WTC11 (cell line): ENCODE measurements at regions not wholly inside any gene's neighbourhood (a gene's known extent, or its start where the extent isn't known, plus 50 kb on each side); places are given as distances from the start of the nearest gene placed in this dataset.

Experiments
- ATAC-seq: fragments of 200-7000 bp; cut with Tn5 transposase; 2 replicates; pipeline ENCODE4 v1.10.0; 2021; ENCODE audit warnings: mild to moderate bottlenecking, moderate library complexity
- CTCF ChIA-PET: fragments of 300-600 bp; sonication (Branson Sonifier 250); formaldehyde crosslinking; loops from one replicate; lab custom pipeline; 2021; ENCODE audit warnings: antibody characterized with exemption; lab: Charles Lee
- POLR2A ChIA-PET: fragments of 350-600 bp; sonication (Branson Sonifier 250); formaldehyde crosslinking; loops from one replicate; lab custom pipeline; 2021; ENCODE audit warnings: antibody characterized with exemption; lab: Charles Lee
- DNase-seq: peaks from one replicate; pipeline ENCODE4 v3.0.0; 2021; ENCODE audit warnings: low spot score
- H3K27ac Mint-ChIP-seq: 2 replicates; pipeline ENCODE4 v1.8.0; 2021; ENCODE audit warnings: mixed read lengths
- H3K27me3 Mint-ChIP-seq: 2 replicates; pipeline ENCODE4 v1.8.0; 2021; ENCODE audit warnings: low read depth, mild to moderate bottlenecking, moderate library complexity, mixed read lengths
- H3K36me3 Mint-ChIP-seq: 2 replicates; pipeline ENCODE4 v1.8.0; 2021; ENCODE audit warnings: mixed read lengths
- H3K4me1 Mint-ChIP-seq: 2 replicates; pipeline ENCODE4 v1.8.0; 2022; ENCODE audit warnings: mixed read lengths
- H3K4me3 Mint-ChIP-seq: 2 replicates; pipeline ENCODE4 v1.8.0; 2021; ENCODE audit warnings: mild to moderate bottlenecking, moderate library complexity, mixed read lengths
- H3K9me3 Mint-ChIP-seq: 2 replicates; pipeline ENCODE4 v1.8.0; 2021; ENCODE audit warnings: mixed read lengths
- ATF1 ChIP-seq: sonication (generic); formaldehyde crosslinking; IDR thresholded peaks from 2 replicates; pipeline ENCODE4 v1.8.1; 2023; ENCODE audit warnings: mild to moderate bottlenecking, moderate library complexity, missing genetic modification reagents
- E2F5 ChIP-seq: sonication (generic); formaldehyde crosslinking; IDR thresholded peaks from 2 replicates; pipeline ENCODE4 v1.8.1; 2022; ENCODE audit warnings: mild to moderate bottlenecking, moderate library complexity, missing genetic modification reagents
- ETV6 ChIP-seq: sonication (generic); formaldehyde crosslinking; IDR thresholded peaks from 2 replicates; pipeline ENCODE4 v1.8.1; 2022; ENCODE audit warnings: mild to moderate bottlenecking, missing genetic modification reagents
- FOXJ3 ChIP-seq: sonication (generic); formaldehyde crosslinking; IDR thresholded peaks from 2 replicates; pipeline ENCODE4 v1.9.0; 2021; ENCODE audit warnings: missing genetic modification reagents, mild to moderate bottlenecking, borderline replicate concordance
- GTF2I ChIP-seq: fragments of 250-450 bp; sonication (Bioruptor Pico); conservative IDR thresholded peaks from 2 replicates; pipeline ENCODE4 v1.4.0; 2021; ENCODE audit warnings: mild to moderate bottlenecking
- JAZF1 ChIP-seq: fragments of 250-450 bp; sonication (Bioruptor Pico); IDR thresholded peaks from 2 replicates; pipeline ENCODE4 v1.9.0; 2021; ENCODE audit warnings: moderate library complexity, mild to moderate bottlenecking, inconsistent platforms
- NR1H2 ChIP-seq: sonication (generic); formaldehyde crosslinking; IDR thresholded peaks from 2 replicates; pipeline ENCODE4 v1.9.0; 2021; ENCODE audit warnings: mild to moderate bottlenecking, moderate library complexity, missing genetic modification reagents
- RELA ChIP-seq: sonication (generic); formaldehyde crosslinking; IDR thresholded peaks from 2 replicates; pipeline ENCODE4 v1.8.1; 2022; ENCODE audit warnings: missing genetic modification reagents, mild to moderate bottlenecking, borderline replicate concordance
- SMAD3 ChIP-seq: sonication (generic); formaldehyde crosslinking; IDR thresholded peaks from 2 replicates; pipeline ENCODE4 v1.8.0; 2022; ENCODE audit warnings: missing genetic modification reagents, mild to moderate bottlenecking, borderline replicate concordance
- TCF7 ChIP-seq: sonication (generic); formaldehyde crosslinking; IDR thresholded peaks from 2 replicates; pipeline ENCODE4 v1.8.0; 2022; ENCODE audit warnings: mild to moderate bottlenecking, low read depth, missing genetic modification reagents, moderate library complexity
- TEAD4 ChIP-seq: sonication (generic); formaldehyde crosslinking; IDR thresholded peaks from 2 replicates; pipeline ENCODE4 v1.8.0; 2022; ENCODE audit warnings: mild to moderate bottlenecking, missing genetic modification reagents
- ZNF416 ChIP-seq: fragments of 250-450 bp; sonication (Bioruptor Pico); IDR thresholded peaks from 2 replicates; pipeline ENCODE4 v1.9.0; 2021; ENCODE audit warnings: mild to moderate bottlenecking, inconsistent platforms
- TF ChIP-seq, protein P1 (sequence below): sonication (generic); formaldehyde crosslinking; IDR thresholded peaks from 2 replicates; pipeline ENCODE4 v1.8.1; 2023; ENCODE audit warnings: mild to moderate bottlenecking, missing genetic modification reagents, borderline replicate concordance
- TF ChIP-seq, protein P2 (sequence below): sonication (generic); formaldehyde crosslinking; IDR thresholded peaks from 2 replicates; pipeline ENCODE4 v1.8.1; 2023; ENCODE audit warnings: mild to moderate bottlenecking, missing genetic modification reagents
- TF ChIP-seq, protein P3 (sequence below): sonication (generic); formaldehyde crosslinking; IDR thresholded peaks from 2 replicates; pipeline ENCODE4 v1.8.1; 2022; ENCODE audit warnings: missing genetic modification reagents, borderline replicate concordance
- TF ChIP-seq, protein P4 (sequence below): sonication (generic); formaldehyde crosslinking; IDR thresholded peaks from 2 replicates; pipeline ENCODE4 v1.8.0; 2022; ENCODE audit warnings: mild to moderate bottlenecking, missing genetic modification reagents
- TF ChIP-seq, protein P5 (sequence below): sonication (generic); formaldehyde crosslinking; IDR thresholded peaks from 2 replicates; pipeline ENCODE4 v1.8.1; 2023; ENCODE audit warnings: mild to moderate bottlenecking, missing genetic modification reagents, moderate library complexity

GRCh38 chr4:178681871-178682270 is 1239.6 kb upstream of the AGA start (continued):
- TF ChIP-seq, protein P1, sequence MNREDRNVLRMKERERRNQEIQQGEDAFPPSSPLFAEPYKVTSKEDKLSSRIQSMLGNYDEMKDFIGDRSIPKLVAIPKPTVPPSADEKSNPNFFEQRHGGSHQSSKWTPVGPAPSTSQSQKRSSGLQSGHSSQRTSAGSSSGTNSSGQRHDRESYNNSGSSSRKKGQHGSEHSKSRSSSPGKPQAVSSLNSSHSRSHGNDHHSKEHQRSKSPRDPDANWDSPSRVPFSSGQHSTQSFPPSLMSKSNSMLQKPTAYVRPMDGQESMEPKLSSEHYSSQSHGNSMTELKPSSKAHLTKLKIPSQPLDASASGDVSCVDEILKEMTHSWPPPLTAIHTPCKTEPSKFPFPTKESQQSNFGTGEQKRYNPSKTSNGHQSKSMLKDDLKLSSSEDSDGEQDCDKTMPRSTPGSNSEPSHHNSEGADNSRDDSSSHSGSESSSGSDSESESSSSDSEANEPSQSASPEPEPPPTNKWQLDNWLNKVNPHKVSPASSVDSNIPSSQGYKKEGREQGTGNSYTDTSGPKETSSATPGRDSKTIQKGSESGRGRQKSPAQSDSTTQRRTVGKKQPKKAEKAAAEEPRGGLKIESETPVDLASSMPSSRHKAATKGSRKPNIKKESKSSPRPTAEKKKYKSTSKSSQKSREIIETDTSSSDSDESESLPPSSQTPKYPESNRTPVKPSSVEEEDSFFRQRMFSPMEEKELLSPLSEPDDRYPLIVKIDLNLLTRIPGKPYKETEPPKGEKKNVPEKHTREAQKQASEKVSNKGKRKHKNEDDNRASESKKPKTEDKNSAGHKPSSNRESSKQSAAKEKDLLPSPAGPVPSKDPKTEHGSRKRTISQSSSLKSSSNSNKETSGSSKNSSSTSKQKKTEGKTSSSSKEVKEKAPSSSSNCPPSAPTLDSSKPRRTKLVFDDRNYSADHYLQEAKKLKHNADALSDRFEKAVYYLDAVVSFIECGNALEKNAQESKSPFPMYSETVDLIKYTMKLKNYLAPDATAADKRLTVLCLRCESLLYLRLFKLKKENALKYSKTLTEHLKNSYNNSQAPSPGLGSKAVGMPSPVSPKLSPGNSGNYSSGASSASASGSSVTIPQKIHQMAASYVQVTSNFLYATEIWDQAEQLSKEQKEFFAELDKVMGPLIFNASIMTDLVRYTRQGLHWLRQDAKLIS: no peak

DNA sequence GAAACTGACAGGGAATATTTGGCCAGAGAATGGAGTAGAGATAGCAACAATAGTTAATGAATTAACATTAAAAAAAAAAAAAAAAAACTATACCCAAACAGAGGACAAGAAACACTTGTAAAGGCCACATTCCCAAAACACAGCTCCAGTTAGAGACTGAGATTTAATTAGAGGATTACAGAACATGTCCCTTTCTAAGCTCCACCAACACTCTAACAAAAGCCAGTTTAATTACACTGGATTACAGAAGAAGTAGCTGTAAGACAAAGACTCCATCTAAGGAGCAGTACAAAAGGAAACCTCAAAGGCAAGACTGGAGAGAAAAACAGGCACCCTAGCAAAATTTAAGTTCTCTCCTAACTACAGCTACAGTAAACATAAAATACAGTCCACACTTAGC is 1247.7 kb upstream of the AGA start:
- DNase-seq: no peak
- Mint-ChIP-seq H3K4me3 (no peak overlapping the region), H3K4me1 (peaks cover 5% of the 10 kb centered on the region; the same call in 1 of the 2 replicates), H3K36me3 (no peaks in the 10 kb centered on the region), H3K9me3 (no peaks in the 10 kb centered on the region), H3K27me3 (no peaks in the 10 kb centered on the region)
- CTCF ChIA-PET: interaction anchor here (0.6 kb wide), 1 partner anchor 31 kb away, joined by 3 read pairs; no protein-coding TSS in a partner anchor
- POLR2A ChIA-PET: no interaction called here
- no peak for TF ChIP-seq JAZF1 (CRISPR knock-in tag)
- TF ChIP-seq, protein P2, sequence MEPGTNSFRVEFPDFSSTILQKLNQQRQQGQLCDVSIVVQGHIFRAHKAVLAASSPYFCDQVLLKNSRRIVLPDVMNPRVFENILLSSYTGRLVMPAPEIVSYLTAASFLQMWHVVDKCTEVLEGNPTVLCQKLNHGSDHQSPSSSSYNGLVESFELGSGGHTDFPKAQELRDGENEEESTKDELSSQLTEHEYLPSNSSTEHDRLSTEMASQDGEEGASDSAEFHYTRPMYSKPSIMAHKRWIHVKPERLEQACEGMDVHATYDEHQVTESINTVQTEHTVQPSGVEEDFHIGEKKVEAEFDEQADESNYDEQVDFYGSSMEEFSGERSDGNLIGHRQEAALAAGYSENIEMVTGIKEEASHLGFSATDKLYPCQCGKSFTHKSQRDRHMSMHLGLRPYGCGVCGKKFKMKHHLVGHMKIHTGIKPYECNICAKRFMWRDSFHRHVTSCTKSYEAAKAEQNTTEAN (CRISPR knock-in tag): no peak
- TF ChIP-seq RELA (CRISPR knock-in tag): no peak
- no peak for TF ChIP-seq TCF7 (CRISPR knock-in tag)
- TF ChIP-seq SMAD3 (CRISPR knock-in tag): no peak
- TF ChIP-seq FOXJ3 (CRISPR knock-in tag): no peak
- TF ChIP-seq E2F5: no peak
- TF ChIP-seq, all 79 proteins: peak for 0
- ATAC-seq: no peak
- no peak overlapping the region for H3K27ac Mint-ChIP-seq

- POLR2A ChIA-PET: no interaction called here
- no peaks in the 10 kb centered on the region for H3K36me3 Mint-ChIP-seq
- no peaks in the 10 kb centered on the region for H3K27me3 Mint-ChIP-seq
- CTCF ChIA-PET: no interaction called here
- no peak overlapping the region for H3K4me3 Mint-ChIP-seq
- no peak for ATAC-seq
- no peak for DNase-seq
- peaks cover 6% of the 10 kb centered on the region; the same call in 1 of the 2 replicates for H3K9me3 Mint-ChIP-seq
- peaks cover 5% of the 10 kb centered on the region; the same call in 1 of the 2 replicates for H3K4me1 Mint-ChIP-seq
- TF ChIP-seq, protein P3, sequence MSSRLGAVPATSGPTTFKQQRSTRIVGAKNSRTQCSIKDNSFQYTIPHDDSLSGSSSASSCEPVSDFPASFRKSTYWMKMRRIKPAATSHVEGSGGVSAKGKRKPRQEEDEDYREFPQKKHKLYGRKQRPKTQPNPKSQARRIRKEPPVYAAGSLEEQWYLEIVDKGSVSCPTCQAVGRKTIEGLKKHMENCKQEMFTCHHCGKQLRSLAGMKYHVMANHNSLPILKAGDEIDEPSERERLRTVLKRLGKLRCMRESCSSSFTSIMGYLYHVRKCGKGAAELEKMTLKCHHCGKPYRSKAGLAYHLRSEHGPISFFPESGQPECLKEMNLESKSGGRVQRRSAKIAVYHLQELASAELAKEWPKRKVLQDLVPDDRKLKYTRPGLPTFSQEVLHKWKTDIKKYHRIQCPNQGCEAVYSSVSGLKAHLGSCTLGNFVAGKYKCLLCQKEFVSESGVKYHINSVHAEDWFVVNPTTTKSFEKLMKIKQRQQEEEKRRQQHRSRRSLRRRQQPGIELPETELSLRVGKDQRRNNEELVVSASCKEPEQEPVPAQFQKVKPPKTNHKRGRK: no peak
- TF ChIP-seq ATF1: no peak
- TF ChIP-seq, protein P4, sequence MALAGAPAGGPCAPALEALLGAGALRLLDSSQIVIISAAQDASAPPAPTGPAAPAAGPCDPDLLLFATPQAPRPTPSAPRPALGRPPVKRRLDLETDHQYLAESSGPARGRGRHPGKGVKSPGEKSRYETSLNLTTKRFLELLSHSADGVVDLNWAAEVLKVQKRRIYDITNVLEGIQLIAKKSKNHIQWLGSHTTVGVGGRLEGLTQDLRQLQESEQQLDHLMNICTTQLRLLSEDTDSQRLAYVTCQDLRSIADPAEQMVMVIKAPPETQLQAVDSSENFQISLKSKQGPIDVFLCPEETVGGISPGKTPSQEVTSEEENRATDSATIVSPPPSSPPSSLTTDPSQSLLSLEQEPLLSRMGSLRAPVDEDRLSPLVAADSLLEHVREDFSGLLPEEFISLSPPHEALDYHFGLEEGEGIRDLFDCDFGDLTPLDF: no peak
- H3K27ac Mint-ChIP-seq: no peak overlapping the region
Observed at GRCh38 chr4:178693816-178694215, 1251.6 kb upstream of the AGA start.

DNA sequence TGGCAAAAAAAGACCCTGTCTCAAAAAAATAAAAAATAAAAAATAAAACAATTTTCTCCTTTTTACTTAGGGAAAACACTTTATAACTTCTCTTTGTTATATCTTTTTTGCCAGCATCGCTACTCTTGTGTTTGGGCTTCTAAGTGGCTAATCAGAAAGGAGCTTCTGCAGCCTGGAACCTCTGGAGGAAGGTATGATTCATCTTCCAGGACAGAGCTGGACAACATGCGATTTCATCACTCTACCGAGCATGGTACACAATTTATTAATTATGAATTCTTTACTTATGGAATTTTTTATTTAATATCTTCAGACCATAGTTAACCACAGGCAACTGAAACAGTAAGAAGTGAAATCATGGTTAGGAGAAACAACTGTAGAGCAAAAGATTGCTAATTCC is 1254.3 kb upstream of the AGA start:
- ChIA-PET POLR2A (no interaction called here), CTCF (no interaction called here)
- TF ChIP-seq FOXJ3 (CRISPR knock-in tag) (no peak), NR1H2 (no peak), ETV6 (no peak), ZNF416 (CRISPR knock-in tag) (no peak), TEAD4 (CRISPR knock-in tag) (no peak), GTF2I (CRISPR knock-in tag) (no peak)
- TF ChIP-seq, protein P3: no peak
- TF ChIP-seq, protein P5, sequence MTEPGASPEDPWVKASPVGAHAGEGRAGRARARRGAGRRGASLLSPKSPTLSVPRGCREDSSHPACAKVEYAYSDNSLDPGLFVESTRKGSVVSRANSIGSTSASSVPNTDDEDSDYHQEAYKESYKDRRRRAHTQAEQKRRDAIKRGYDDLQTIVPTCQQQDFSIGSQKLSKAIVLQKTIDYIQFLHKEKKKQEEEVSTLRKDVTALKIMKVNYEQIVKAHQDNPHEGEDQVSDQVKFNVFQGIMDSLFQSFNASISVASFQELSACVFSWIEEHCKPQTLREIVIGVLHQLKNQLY: no peak
- H3K27ac Mint-ChIP-seq: no peak overlapping the region
- no peak overlapping the region for H3K4me3 Mint-ChIP-seq
- H3K27me3 Mint-ChIP-seq: no peaks in the 10 kb centered on the region
- no peaks in the 10 kb centered on the region for H3K4me1 Mint-ChIP-seq
- ATAC-seq (no peak), DNase-seq (no peak)
- no peaks in the 10 kb centered on the region for H3K36me3 Mint-ChIP-seq
- peaks cover 6% of the 10 kb centered on the region; the same call in 1 of the 2 replicates for H3K9me3 Mint-ChIP-seq
